GM12878 (cell line): ENCODE measurements at regions not wholly inside any gene's neighbourhood (a gene's known extent, or its start where the extent isn't known, plus 50 kb on each side); places are given as distances from the start of the nearest gene placed in this dataset.

Experiments
- ATAC-seq: fragments of 200-7000 bp; cut with Tn5 transposase; 3 replicates; pipeline ENCODE4 v1.9.1; 2020; ENCODE audit warnings: mild to moderate bottlenecking, moderate library complexity
- BruUV-seq: library from RNA; stranded (reverse); fragments of 400-500 nt; replicated peaks from 2 replicates; lab custom pipeline; 2021; lab: Mats Ljungman, UMichigan
- CTCF ChIA-PET: fragments of 300-600 bp; sonication (Branson Sonifier 250); formaldehyde crosslinking; extraction: SDS; loops from one replicate; lab custom pipeline; 2021; ENCODE audit warnings: inconsistent platforms; lab: Yijun Ruan, JAX
- POLR2A ChIA-PET: fragments of 350-600 bp; formaldehyde crosslinking; extraction: SDS; loops from one replicate; lab custom pipeline; 2021; ENCODE audit warnings: inconsistent platforms; lab: Charles Lee
- RAD21 ChIA-PET: fragments of 300-600 bp; sonication (Branson Sonifier 250); formaldehyde crosslinking; loops from one replicate; lab custom pipeline; 2023; ENCODE audit warnings: antibody characterized with exemption; ENCODE audit not compliant: unreplicated experiment; lab: Charles Lee
- SMC1A ChIA-PET: fragments of 300-600 bp; sonication (Branson Sonifier 250); formaldehyde crosslinking; loops from one replicate; lab custom pipeline; 2023; ENCODE audit not compliant: unreplicated experiment, uncharacterized antibody; lab: Charles Lee
- DNase-seq: peaks from one replicate; pipeline ENCODE4 v3.0.0-alpha.2; 2011; ENCODE audit warnings: low read depth, low spot score
- FAIRE-seq: peaks from 3 replicates; lab custom pipeline; 2011; peaks lifted over from hg19 to GRCh38; lab: Jason Lieb, UNC
- H2AFZ ChIP-seq: 2 replicates; pipeline ENCODE4 v1.6.0; 2011; ENCODE audit warnings: low read depth, low read length, control low read depth; ENCODE audit not compliant: control insufficient read depth
- H3K27ac ChIP-seq: 2 replicates; pipeline ENCODE4 v1.5.1; 2011; ENCODE audit warnings: control low read depth; ENCODE audit not compliant: control insufficient read depth, insufficient read depth
- H3K27me3 ChIP-seq, 2 experiments: replicated peaks in 1 of 2; 2 replicates each; pipeline versions ENCODE4 v1.6.0 to v1.6.1; 2011; ENCODE audit warnings: low read length in 1 of 2; ENCODE audit not compliant: control insufficient read depth in 2 of 2, insufficient read depth in 2 of 2
- H3K36me3 ChIP-seq, 2 experiments: 2 replicates each; pipeline ENCODE4 v1.5.1; 2011; ENCODE audit warnings: low read length in 1 of 2; ENCODE audit not compliant: control insufficient read depth in 2 of 2, insufficient read depth in 2 of 2
- H3K4me1 ChIP-seq: 2 replicates; pipeline ENCODE4 v1.6.1; 2011; ENCODE audit warnings: mild to moderate bottlenecking, low read length, moderate library complexity, mixed read lengths; ENCODE audit not compliant: control insufficient read depth, insufficient read depth
- H3K4me2 ChIP-seq: 2 replicates; pipeline ENCODE4 v1.6.0; 2011; ENCODE audit warnings: control low read depth; ENCODE audit not compliant: control insufficient read depth, insufficient read depth
- H3K4me3 ChIP-seq: fragments of 200-600 bp; sonication (generic); 2 replicates; pipeline ENCODE4 v1.5.1; 2016
- H3K79me2 ChIP-seq: 2 replicates; pipeline ENCODE4 v1.6.0; 2011; ENCODE audit warnings: low read length; ENCODE audit not compliant: control insufficient read depth, insufficient read depth
- H3K9ac ChIP-seq: 2 replicates; pipeline ENCODE4 v1.8.0; 2011; ENCODE audit warnings: low read length, control low read depth, mixed read lengths; ENCODE audit not compliant: control insufficient read depth, insufficient read depth
- H3K9me3 ChIP-seq: replicated peaks from 3 replicates; pipeline ENCODE4 v1.5.1; 2011; ENCODE audit warnings: mild to moderate bottlenecking, low read length; ENCODE audit not compliant: control insufficient read depth, insufficient read depth
- H4K20me1 ChIP-seq: 2 replicates; pipeline ENCODE4 v1.6.0; 2011; ENCODE audit not compliant: control insufficient read depth, insufficient read depth
- CHD1 ChIP-seq: IDR thresholded peaks from 2 replicates; pipeline ENCODE4 v1.6.1; 2012; ENCODE audit warnings: low read depth, low read length, improper control_type of control experiment
- EED ChIP-seq: sonication (generic); IDR thresholded peaks from 2 replicates; pipeline ENCODE4 v1.6.1; 2016; ENCODE audit warnings: antibody characterized with exemption, low read depth
- FOXK2 ChIP-seq: fragments of 450-650 bp; IDR thresholded peaks from 2 replicates; pipeline ENCODE4 v1.6.1; 2017; ENCODE audit warnings: mild to moderate bottlenecking, moderate library complexity
- JUND ChIP-seq: IDR thresholded peaks from 2 replicates; pipeline ENCODE4 v1.6.1; 2012; ENCODE audit warnings: low read depth, mild to moderate bottlenecking, low read length, improper control_type of control experiment, moderate library complexity
- KLF5 ChIP-seq: fragments of 450-650 bp; IDR thresholded peaks from 2 replicates; pipeline ENCODE4 v1.6.1; 2014; ENCODE audit warnings: mild to moderate bottlenecking; ENCODE audit not compliant: partially characterized antibody
- PAX8 ChIP-seq: fragments of 450-650 bp; IDR thresholded peaks from 2 replicates; pipeline ENCODE4 v1.6.1; 2017; ENCODE audit warnings: mild to moderate bottlenecking, moderate library complexity
- RAD21 ChIP-seq: IDR thresholded peaks from 2 replicates; pipeline ENCODE4 v1.6.1; 2011; ENCODE audit warnings: mild to moderate bottlenecking, low read depth, low read length, moderate library complexity; ENCODE audit not compliant: insufficient read depth
- RUNX3 ChIP-seq: IDR thresholded peaks from 2 replicates; pipeline ENCODE4 v1.6.1; 2012; ENCODE audit warnings: low read length, inconsistent platforms
- SKIL ChIP-seq: fragments of 450-650 bp; IDR thresholded peaks from 2 replicates; pipeline ENCODE4 v1.6.1; 2017; ENCODE audit warnings: mild to moderate bottlenecking, low read depth, inconsistent platforms; ENCODE audit not compliant: poor library complexity, severe bottlenecking
- WGBS: methylation state at CpG from one replicate; pipeline ENCODE4 v1.1.6; 2016; ENCODE audit warnings: low lambda C conversion rate; ENCODE audit not compliant: insufficient replicate concordance, insufficient coverage; ENCODE audit errors: missing lambda C conversion rate; 5-methylcytosine and 5-hydroxymethylcytosine counted together
- in situ Hi-C: fragments of 300-500 bp; cut with MboI; formaldehyde crosslinking; loops from 9 replicates; pipeline ENCODE4 v1.14.3; 2018; ENCODE audit warnings: mixed read lengths
- intact Hi-C: fragments of 100-400 bp; cut with micrococcal nuclease; formaldehyde crosslinking; loops from one replicate; pipeline ENCODE4 v1.14.2; 2022; ENCODE audit not compliant: unreplicated experiment
- TF ChIP-seq, protein P1 (sequence below), 3 experiments: IDR thresholded peaks in 2 of 3; conservative IDR thresholded peaks in 1 of 3; 2 replicates each; pipeline ENCODE4 v1.5.1; 2011; ENCODE audit warnings: low read depth in 3 of 3, low read length in 3 of 3, mild to moderate bottlenecking in 3 of 3, control low read depth in 2 of 3, moderate library complexity in 2 of 3, inconsistent platforms in 1 of 3, mixed read lengths in 1 of 3; ENCODE audit not compliant: control insufficient read depth in 2 of 3, insufficient read depth in 1 of 3; ENCODE audit errors: extremely low read depth in 1 of 3
- TF ChIP-seq, protein P2 (sequence below): fragments of 450-650 bp; IDR thresholded peaks from 2 replicates; pipeline ENCODE4 v1.6.1; 2017; ENCODE audit warnings: borderline replicate concordance
- TF ChIP-seq, protein P3 (sequence below): fragments of 450-650 bp; IDR thresholded peaks from 2 replicates; pipeline ENCODE4 v1.6.1; 2017; ENCODE audit warnings: low read depth, mild to moderate bottlenecking, moderate library complexity

DNA sequence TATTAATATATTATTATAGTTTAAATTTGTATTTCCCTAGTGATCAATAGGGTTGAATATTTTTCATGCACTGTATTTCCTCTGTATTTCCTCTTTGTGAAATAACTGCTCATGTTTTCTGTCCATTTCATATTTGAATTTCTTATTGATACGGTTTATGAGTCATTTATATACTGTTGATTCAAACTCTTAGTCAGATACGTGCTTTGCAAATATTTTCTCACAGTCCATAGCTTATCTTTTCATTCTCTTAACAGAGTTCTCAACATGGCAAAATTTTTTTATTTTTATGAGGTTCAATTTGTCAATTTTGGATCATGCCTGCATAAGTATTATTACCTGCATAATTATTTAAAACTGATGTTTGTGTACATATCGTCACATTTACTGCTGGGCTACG lies 329.6 kb downstream of the HAO1 start:
- 27% methylated on average over 4 of the region's 4 CpGs for WGBS
- RAD21 ChIA-PET, result no interaction called here
- DNase-seq, result no peak
- H4K20me1 ChIP-seq, result no peaks in the 10 kb centered on the region
- H3K4me2 ChIP-seq, result no peak overlapping the region
- no peak overlapping the region for H2AFZ ChIP-seq
- no peaks in the 10 kb centered on the region for H3K9me3 ChIP-seq
- H3K4me3 ChIP-seq, result no peak overlapping the region
- intact Hi-C loops (no loop called here), in situ Hi-C loops (no loop called here)
- H3K27ac ChIP-seq, result no peak overlapping the region
- TF ChIP-seq, protein P1, sequence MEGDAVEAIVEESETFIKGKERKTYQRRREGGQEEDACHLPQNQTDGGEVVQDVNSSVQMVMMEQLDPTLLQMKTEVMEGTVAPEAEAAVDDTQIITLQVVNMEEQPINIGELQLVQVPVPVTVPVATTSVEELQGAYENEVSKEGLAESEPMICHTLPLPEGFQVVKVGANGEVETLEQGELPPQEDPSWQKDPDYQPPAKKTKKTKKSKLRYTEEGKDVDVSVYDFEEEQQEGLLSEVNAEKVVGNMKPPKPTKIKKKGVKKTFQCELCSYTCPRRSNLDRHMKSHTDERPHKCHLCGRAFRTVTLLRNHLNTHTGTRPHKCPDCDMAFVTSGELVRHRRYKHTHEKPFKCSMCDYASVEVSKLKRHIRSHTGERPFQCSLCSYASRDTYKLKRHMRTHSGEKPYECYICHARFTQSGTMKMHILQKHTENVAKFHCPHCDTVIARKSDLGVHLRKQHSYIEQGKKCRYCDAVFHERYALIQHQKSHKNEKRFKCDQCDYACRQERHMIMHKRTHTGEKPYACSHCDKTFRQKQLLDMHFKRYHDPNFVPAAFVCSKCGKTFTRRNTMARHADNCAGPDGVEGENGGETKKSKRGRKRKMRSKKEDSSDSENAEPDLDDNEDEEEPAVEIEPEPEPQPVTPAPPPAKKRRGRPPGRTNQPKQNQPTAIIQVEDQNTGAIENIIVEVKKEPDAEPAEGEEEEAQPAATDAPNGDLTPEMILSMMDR (IDR thresholded peaks at IDR 0.05 in 2 of 3, conservative IDR thresholded peaks at IDR 0.05 in 1 of 3; ENCODE audit: control insufficient read depth in 2 of 3, extremely low read depth in 1 of 3, insufficient read depth in 1 of 3, low read depth in 3 of 3, low read length in 3 of 3), result no peak
- TF ChIP-seq CHD1 (no peak), KLF5 (no peak), PAX8 (no peak)
- no peak for FAIRE-seq
- SMC1A ChIA-PET, result no interaction called here
- CTCF ChIA-PET, result no interaction called here
- POLR2A ChIA-PET, result no interaction called here
- no peaks in the 10 kb centered on the region for H3K27me3 ChIP-seq
- no peak overlapping the region for H3K9ac ChIP-seq
- BruUV-seq, result no TSS peak
- H3K36me3 ChIP-seq, result no peaks in the 10 kb centered on the region
- H3K4me1 ChIP-seq, result no peaks in the 10 kb centered on the region
- no peak for ATAC-seq
- no peaks in the 10 kb centered on the region for H3K79me2 ChIP-seq

- ATAC-seq (no peak), FAIRE-seq (no peak), DNase-seq (no peak)
- Histone ChIP-seq H4K20me1 (no peaks in the 10 kb centered on the region), H3K4me2 (no peak overlapping the region), H2AFZ (no peak overlapping the region), H3K9me3 (no peaks in the 10 kb centered on the region), H3K27me3 (no peaks in the 10 kb centered on the region), H3K36me3 (no peaks in the 10 kb centered on the region), H3K4me3 (no peak overlapping the region), H3K27ac (no peak overlapping the region), H3K79me2 (no peaks in the 10 kb centered on the region), H3K4me1 (no peaks in the 10 kb centered on the region), H3K9ac (no peak overlapping the region)
- 6% methylated on average over 2 of the region's 2 CpGs for WGBS
- BruUV-seq, result no TSS peak
- SMC1A ChIA-PET, result no interaction called here
- in situ Hi-C loops, result no loop called here
- intact Hi-C loops, result no loop called here
- CTCF ChIA-PET, result no interaction called here
- RAD21 ChIA-PET, result no interaction called here
- POLR2A ChIA-PET, result no interaction called here
- TF ChIP-seq RAD21 (no peak), RUNX3 (no peak), EED (no peak), JUND (no peak), FOXK2 (no peak), SKIL (no peak)
- TF ChIP-seq, protein P2, sequence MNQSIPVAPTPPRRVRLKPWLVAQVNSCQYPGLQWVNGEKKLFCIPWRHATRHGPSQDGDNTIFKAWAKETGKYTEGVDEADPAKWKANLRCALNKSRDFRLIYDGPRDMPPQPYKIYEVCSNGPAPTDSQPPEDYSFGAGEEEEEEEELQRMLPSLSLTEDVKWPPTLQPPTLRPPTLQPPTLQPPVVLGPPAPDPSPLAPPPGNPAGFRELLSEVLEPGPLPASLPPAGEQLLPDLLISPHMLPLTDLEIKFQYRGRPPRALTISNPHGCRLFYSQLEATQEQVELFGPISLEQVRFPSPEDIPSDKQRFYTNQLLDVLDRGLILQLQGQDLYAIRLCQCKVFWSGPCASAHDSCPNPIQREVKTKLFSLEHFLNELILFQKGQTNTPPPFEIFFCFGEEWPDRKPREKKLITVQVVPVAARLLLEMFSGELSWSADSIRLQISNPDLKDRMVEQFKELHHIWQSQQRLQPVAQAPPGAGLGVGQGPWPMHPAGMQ, result no peak
- TF ChIP-seq, protein P3, sequence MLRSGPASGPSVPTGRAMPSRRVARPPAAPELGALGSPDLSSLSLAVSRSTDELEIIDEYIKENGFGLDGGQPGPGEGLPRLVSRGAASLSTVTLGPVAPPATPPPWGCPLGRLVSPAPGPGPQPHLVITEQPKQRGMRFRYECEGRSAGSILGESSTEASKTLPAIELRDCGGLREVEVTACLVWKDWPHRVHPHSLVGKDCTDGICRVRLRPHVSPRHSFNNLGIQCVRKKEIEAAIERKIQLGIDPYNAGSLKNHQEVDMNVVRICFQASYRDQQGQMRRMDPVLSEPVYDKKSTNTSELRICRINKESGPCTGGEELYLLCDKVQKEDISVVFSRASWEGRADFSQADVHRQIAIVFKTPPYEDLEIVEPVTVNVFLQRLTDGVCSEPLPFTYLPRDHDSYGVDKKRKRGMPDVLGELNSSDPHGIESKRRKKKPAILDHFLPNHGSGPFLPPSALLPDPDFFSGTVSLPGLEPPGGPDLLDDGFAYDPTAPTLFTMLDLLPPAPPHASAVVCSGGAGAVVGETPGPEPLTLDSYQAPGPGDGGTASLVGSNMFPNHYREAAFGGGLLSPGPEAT, result no peak
Observed at GRCh38 chr20:7617797-7618196, 322.5 kb downstream of the HAO1 start.
